ENCODE measurements at regions not wholly inside any gene's neighbourhood (a gene's known extent, or its start where the extent isn't known, plus 50 kb on each side); places are given as distances from the start of the nearest gene placed in this dataset.

DNA sequence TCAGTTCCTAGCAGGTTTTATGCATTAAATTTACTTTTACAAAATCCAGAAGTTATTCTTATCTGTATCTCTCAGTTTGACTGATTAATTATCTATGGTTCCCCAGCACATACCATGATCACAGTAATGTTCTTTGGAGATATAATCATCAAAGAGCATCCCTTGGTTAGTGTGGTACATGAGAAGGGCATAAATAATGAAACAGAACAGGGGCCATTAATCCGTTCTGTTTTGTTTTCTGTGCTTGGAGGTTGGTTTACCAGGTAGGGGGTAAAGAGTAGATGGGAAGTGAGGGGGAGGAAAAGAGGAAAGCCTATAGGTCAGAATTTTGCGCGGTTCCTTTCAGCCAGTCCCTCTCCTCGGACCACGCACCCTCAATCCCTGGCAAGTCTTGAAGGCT is 718.7 kb upstream of the TENM3 start:
- TF ChIP-seq POLR2A (IDR thresholded peaks at IDR 0.05; ENCODE audit: borderline replicate concordance, extremely low read depth, insufficient read depth, insufficient read length) (no peak), EZH2phosphoT487 (IDR thresholded peaks at IDR 0.05; ENCODE audit: borderline replicate concordance) (no peak), ZFX (IDR thresholded peaks at IDR 0.05) (no peak), CEBPB (IDR thresholded peaks at IDR 0.05; ENCODE audit: low read depth) (no peak), SRF (IDR thresholded peaks at IDR 0.05; ENCODE audit: low read depth) (no peak), EZH2 (IDR thresholded peaks at IDR 0.05) (no peak), RAD21 (IDR thresholded peaks at IDR 0.05; ENCODE audit: low read depth) (no peak), EGR1 (IDR thresholded peaks at IDR 0.05; ENCODE audit: low read depth) (no peak)
- TF ChIP-seq, protein P1, sequence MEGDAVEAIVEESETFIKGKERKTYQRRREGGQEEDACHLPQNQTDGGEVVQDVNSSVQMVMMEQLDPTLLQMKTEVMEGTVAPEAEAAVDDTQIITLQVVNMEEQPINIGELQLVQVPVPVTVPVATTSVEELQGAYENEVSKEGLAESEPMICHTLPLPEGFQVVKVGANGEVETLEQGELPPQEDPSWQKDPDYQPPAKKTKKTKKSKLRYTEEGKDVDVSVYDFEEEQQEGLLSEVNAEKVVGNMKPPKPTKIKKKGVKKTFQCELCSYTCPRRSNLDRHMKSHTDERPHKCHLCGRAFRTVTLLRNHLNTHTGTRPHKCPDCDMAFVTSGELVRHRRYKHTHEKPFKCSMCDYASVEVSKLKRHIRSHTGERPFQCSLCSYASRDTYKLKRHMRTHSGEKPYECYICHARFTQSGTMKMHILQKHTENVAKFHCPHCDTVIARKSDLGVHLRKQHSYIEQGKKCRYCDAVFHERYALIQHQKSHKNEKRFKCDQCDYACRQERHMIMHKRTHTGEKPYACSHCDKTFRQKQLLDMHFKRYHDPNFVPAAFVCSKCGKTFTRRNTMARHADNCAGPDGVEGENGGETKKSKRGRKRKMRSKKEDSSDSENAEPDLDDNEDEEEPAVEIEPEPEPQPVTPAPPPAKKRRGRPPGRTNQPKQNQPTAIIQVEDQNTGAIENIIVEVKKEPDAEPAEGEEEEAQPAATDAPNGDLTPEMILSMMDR (IDR thresholded peaks at IDR 0.05 in 2 of 3, conservative IDR thresholded peaks at IDR 0.05 in 1 of 3; ENCODE audit: borderline replicate concordance in 1 of 3, insufficient read depth in 1 of 3, low read depth in 2 of 3, low read length in 2 of 3), result no peak

Measured in HCT116 (cell line).